NCI-H146 treated with DMSO at 0.1 percent for 48 hours (cell line): ENCODE measurements at regions not wholly inside any gene's neighbourhood (a gene's known extent, or its start where the extent isn't known, plus 50 kb on each side); places are given as distances from the start of the nearest gene placed in this dataset.
A peak's percentile ranks its signal among the peaks of the same experiment; 100 is the strongest.

Experiments used
- DNase-seq: peaks from one replicate; lab custom pipeline; 2025; ENCODE audit not compliant: unreplicated experiment; lab: John Stamatoyannopoulos, UW

DNA sequence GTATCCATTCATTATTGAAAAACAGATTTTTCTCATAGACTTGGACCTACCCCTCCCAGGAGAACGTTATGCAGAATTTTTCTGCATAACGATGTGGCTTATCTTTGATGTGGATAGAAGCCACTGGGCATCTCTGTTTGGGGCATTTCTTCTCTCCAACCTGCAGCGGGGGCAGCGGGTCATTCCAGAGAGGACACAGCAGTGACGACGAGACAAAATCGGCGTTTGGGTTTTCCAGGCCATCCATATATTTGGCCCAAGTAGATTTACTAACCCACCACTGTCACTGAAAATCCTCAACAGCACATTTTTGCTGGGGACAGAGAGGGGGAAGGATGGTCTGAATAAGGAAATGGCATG lies 299.3 kb upstream of the PITRM1 start:
- no peak for DNase-seq

DNA sequence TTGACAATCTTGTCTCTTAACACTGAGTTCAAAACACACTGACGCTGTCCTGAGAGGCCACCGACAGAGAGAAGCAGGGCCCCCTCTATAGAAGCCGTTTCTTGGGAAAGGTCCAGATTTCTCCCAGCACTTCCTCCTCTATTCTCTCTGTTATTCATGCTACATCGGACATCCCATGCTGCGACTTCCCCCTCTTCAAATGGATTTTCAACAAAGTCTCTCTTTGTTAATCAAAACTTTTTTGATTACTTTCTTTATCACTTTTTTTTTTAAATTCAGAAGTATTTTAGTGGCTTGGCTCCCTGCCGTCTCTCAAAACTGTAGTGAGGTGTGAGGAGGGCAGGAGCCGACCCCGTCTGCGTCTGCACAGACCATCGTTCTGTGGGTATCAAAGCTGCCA lies 298.9 kb upstream of the PITRM1 start:
- DNase-seq, result no peak

DNA sequence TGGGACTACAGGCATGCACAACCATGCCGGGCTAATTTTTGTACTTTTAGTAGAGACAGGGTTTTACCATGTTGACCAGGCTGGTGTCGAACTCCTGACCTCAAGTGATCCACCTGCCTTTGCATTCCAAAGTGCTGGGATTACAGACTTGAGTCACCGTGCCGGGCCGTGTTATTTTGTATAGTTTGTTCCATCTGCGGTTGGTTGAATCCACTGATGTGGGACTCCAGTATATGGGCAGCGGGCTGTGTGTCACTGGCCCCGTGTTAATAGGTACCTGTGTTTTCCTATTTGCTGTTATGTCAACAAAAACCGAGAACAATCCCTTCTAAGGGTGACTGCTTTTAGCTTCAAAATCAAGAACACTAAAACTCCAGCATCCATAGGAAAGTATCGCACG lies 297.6 kb upstream of the PITRM1 start:
- DNase-seq, result no peak

- no peak for DNase-seq
Measured at GRCh38 chr10:3469639-3470020, 297.0 kb upstream of the PITRM1 start.

DNA sequence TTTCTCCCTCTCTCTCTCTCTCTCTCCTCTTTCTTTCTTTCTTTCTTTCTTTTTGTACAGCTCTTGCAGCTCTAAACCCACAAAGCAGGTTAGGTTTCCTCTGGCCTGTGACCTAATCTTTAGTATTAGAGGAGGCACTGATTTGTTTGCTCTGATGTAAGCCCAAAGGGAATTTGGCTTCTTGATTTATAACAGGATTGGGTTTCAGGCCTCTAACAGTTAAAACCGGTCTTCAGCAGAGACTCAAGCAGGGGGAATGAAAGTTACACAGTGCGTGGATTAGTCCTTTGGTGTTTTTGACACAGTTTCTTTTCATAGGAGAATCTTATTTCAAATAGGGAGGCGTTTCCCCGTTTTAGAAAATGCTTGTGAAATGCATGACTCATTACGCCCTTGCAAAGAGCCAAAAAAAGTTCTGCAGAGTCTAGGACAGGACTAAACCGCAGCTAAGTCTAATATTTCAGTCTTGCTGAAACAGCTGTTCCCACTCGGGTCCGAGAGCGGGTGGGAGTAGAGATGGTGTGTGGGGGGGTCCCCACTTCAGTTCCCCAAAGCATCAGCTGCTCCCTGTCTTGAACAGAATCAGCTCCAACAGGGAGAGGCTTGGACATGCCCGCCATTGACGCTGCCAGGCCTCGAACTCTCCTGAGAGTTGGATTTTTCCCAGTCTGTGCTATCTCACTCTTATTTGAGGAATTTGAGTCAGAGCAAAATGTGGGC lies 296.5 kb upstream of the PITRM1 start:
- DNase-seq, result no peak

DNA sequence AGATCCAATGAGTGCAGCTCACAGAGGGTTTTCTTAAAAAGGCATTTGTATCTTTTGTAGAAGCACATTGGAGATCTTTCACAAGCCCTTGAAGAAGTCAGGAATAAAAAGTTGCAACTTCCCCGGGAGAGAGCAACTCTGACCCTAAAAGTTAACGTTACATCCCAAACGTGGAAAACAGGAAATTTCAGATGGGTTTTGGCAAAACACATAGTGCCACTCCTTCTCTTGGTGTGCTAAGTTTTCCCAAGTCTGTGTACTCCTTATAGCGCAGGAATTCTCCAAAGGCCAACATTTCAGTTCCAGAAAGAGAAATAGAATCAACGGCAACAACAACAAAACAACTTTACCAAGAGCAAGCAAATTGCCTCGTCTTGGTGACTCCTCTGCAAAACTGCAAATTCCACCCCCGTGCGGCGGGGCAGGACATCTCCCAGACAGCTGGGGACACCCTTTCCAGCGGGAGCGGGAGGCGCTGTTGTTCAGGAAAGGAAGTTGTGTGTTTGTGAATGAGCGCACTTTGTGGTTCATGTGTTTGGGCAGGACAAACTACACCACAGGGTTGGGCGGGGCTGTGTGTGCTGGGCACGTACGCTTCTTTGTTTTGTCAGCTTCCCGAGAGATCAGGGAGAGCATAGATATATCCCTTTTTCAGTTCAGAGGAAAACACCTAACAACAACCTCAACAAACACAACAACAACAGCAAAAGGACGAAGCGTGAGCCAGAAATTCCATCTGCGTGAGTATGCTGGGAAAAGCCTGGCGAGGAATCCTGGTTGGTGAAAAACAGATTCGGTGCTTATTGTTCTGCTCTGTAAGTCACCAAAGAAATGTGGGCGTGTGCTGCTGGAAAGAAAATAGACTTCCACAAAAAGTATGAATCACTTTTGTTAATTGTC lies 294.7 kb upstream of the PITRM1 start:
- DNase-seq, result no peak

- DNase-seq, result no peak
Measured at GRCh38 chr10:3465406-3465891, 292.9 kb upstream of the PITRM1 start.

DNA sequence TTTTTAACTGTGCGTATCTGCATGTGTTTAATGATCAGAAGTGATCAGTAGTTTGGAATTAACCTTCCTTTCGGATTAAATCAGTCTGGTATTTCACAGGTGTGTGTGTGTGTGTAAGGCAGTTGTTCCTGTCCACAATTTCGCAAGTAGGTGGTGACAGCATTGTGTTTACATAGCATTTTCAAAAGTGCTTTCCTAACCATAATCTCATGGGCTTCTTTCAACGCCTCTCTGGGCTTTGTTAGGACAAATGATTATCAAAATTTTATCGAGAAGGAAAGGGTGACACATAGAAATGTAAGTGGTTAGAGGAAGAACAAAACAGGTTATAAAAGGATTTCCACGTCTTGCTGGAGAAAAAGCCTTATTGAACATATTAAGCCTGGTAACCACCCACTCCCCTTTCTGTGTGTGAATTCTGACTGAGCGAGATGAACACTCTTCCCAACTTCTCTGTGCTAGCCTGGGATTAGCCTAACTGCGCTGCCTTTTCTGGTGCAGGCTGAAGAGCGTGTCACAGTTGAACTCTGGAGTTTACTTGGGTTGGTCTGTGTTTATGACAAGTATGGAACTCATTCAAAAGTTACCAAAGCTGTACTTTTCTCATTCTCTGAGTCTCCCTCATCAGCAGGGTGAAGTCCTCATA lies 292.3 kb upstream of the PITRM1 start:
- peak; percentile 22 for DNase-seq

DNA sequence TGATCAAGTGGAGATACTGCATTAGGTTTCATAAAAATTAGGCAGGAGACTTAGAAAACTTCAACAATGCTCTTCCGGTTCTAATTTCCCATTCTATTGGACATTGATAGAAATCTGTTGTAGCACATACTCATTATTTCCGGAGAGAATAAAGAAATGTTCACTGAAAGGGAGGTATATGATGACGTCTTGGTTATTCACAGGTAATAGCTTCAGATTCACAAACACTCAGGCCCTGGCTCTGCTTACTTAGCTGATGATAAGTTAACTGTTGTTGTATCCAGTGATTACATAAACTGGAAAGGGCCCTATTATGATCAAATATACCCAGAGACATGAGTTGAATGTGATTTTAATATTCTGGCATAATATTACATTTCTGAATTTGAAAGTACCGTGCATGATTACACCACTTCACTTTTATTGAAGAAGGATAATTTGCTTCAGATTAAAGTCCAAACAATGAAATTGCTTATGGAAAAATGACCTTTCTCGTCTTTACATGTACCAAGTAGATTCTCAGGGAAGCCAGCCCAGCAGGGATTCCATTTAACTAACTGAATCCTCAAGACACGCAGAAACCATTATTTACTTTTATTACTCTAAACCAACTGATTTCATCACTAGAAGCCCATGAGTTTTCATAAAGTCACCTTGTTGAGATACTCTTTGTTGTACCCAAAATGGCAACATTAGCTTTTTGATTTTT lies 288.0 kb upstream of the PITRM1 start:
- DNase-seq, result peak; percentile 30

DNA sequence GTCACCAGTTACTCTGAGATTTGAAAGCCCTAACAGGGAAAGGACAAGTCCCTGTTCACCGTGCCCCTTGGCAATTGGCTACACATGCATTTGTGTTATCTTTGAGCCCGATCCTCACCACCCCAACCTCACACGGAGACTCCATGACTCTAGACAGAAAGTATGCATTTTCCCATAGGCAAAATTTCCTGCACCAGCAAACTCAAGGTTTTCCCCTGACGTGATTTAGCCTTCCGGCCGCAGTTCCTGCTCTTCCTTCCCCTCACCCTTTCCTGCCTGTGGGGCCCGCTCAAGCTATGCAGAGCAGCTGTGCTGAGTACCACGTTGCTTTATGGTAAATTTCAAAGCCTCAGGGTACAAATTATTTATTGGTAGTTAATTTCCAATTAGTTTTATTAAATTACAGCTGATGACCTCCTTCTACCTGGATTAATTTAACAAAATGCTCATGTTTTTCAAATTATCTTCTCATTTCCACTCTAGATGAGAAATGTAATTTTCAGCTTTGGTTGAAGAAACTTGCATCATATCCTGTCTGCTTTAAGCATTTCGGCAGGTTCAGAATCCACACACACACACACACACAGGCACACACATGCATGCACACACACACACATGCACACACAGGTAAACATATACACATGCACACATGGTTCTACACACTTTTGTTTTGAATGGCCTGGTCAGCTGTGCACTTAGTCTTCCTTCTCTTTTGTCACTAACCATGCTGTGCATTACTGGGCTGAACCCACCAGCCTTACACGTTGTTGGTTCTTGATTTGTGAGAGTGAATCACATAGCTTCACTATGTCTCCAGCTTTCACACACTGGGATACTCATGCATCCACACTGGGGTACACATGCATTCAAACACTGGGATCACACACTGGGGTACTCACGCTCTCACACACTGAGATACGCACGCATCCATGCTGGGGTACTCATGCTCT lies 283.1 kb upstream of the PITRM1 start:
- no peak for DNase-seq

DNA sequence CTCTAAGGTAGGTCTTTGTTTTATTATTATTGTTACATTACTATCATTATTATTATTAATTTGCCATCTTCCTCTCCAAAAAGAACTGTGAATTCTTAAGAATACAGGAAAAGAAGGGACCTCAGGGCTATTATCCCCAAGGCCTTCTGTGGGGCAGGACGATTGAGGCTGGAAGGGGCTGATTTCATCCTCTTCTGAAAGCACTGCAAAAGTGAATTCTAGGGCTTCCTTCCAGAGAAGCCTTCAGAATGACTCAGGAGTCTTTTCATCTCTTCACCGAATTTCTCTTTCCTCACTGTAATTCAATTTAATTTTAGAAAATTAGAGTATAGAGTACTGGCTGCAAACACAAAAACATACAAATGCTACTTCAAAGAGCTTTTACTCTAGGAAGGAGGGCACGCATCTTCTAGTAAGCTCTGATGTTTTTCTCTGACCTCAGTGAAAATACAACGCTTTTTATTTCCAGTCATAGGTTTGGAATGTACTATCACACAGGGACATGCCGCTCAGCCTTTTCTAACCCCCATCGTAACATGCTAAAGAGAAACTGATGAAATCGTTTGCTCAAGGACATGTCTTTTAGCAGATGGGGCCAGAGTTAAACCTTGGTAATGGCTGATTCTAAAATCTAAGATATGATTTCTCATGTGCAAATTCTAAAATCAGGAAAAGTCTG lies 280.2 kb upstream of the PITRM1 start:
- no peak for DNase-seq

DNA sequence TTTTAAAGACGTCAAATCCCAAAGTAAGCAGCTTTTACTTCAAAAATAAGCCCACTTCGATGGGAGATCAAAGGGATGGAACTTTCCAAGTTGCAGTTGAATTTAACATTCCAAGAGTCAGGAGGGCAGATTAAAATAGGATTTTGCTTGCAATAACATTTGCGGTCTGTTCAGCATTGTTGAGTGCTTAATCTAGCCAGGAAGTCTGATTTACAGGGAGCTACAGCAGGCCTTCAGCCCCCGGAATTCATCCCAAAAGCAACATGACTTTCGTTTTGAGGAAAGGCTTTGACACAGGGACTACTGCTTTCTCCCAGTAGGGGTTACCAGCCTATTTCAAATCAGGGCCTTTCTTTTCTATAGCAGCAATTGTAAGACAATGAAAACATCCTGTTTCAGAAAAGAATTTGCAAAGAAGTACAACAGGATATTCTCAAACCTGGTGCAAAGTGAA lies 279.6 kb upstream of the PITRM1 start:
- DNase-seq, result no peak

- DNase-seq, result no peak
Measured at GRCh38 chr10:3451516-3452172, 279.1 kb upstream of the PITRM1 start.

DNA sequence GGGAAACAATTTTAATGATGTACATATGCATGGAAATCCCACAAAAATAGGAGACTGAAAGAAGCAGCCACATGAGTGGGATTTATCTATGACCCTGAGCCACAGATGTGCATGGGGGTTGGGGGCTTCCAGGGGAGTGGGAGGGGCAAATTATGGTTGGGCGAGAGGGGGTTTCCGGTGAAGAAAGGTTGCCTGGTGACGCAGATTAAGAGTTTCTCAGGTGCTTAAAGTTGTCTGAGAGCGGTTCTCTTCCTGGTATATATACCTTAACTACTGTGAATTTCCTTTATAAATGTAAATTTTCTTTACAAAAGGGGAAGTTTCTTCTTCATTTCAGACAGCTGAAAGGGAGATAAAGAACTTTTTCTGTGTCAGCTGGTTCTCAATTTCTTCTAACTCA lies 273.6 kb upstream of the PITRM1 start:
- DNase-seq, result no peak

DNA sequence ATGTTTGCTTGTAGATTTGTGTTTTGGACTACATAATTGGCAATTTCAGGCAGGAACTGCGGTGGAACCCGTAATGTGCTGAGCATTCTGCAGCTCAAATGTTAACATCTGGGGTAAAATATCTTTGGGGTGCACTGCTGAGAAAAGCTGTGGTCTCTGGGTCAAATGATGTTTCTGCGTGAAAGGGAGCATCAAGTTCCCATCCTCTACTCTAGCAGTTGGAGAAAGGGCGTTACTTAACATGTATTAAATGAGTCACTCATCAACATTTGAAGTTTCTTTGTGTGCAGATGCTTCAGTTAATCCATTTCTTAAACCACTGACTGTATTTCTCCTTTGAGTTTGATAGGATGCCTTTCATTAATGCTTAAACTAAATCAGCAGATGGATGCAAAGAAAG lies 273.1 kb upstream of the PITRM1 start:
- DNase-seq, result no peak

DNA sequence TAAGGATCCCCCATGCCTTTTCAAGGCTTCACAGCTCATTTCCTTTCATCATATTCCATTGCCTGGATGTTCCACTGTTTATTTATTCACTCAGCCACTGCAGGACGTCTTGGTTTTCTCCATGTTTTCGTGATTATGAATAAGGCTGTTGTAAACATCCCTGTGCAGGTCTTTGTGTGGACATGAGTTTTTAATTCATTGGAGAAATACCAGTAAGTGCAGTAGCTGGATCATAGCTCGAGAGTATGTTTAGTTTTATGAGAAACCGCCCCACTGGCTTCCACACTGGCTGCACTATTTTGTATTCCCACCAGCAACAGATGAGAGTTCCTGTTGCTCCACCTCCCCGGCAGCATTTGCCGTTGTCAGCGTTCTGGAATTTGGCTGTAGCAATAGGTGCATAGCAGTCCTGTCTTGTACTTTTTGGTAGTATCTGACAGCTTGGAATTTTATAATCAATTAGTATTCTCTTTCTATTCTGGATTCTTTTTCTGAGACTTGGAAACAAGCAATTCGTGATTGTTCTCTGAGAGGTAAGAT lies 269.9 kb upstream of the PITRM1 start:
- DNase-seq, result no peak

DNA sequence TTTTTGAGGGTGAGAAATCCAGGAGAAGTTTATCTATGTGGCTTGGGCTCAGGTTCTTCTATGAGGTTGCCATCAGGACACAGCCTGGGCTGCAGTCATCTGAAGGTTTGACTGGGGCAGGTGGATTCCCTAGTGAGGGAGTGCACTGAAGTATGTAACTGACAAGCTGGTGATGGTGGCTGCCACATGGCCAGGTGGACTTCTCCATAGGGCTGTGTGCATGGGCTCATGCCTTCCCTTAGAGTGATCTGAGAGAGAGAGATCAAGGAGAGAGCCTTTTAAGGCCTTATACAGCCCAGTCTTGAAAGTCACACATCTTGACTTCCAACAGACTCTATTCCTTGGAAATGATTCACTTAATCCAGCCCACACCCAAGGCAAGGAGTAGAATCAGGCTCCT lies 266.6 kb upstream of the PITRM1 start:
- DNase-seq, result no peak

- DNase-seq, result no peak
Measured at GRCh38 chr10:3438606-3439005, 266.0 kb upstream of the PITRM1 start.

DNA sequence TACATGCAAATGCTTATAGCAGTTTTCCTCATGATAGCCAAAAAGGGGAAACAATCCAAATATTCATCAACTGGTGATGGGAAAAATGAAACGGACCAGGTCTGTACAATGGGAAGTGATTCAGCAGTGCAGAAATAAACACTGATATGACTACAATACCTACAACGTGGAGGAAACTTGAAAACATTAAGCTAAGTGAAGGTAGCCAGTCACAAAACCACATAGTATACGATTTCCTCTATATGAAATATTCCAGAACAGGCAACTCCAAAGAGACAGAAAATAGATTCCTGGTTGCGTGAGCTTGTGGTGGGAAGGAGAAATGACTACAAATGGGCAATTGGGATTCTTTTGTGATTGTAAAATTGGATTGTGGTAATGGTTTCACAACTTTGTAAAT lies 263.1 kb upstream of the PITRM1 start:
- no peak for DNase-seq
